ENCODE measurements at regions not wholly inside any gene's neighbourhood (a gene's known extent, or its start where the extent isn't known, plus 50 kb on each side); places are given as distances from the start of the nearest gene placed in this dataset.

DNA sequence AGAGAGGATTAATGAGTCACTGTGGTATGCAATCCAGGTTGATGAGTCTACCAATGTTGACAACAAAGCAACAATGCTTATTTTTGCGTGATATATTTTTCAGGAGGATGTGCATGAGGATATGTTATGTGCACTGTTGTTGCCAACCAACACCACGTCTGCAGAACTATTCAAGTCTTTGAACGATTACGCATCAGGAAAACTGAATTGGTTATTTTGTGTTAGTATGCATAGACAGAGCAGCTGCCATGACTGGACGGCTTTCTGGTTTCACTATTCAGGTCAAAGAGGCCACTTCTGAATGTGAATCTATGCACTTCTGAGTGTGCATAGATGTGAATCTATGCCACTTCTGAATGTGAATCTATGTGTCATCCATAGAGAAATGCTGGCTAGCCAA lies 134.0 kb upstream of the GRIK2 start:
- Histone ChIP-seq H3K9ac (ENCODE audit: low read depth, low read length, poor library complexity, severe bottlenecking) (no peak overlapping the region), H3K36me3 (ENCODE audit: insufficient read depth, low read length) (no peaks in the 10 kb centered on the region), H3K4me1 (ENCODE audit: insufficient read depth, low read length, poor library complexity, severe bottlenecking) (no peaks in the 10 kb centered on the region), H3K4me2 (ENCODE audit: low read depth, low read length, poor library complexity, severe bottlenecking) (no peak overlapping the region), H3F3A (ENCODE audit: low read depth) (no peaks in the 10 kb centered on the region), H4K20me1 (ENCODE audit: insufficient read depth, low read length, poor library complexity, severe bottlenecking) (no peaks in the 10 kb centered on the region), H3K4me3 (ENCODE audit: low read length, poor library complexity, severe bottlenecking) (no peak overlapping the region), H2AFZ (ENCODE audit: low read length) (no peak overlapping the region), H3K9me3 (ENCODE audit: insufficient read depth, low read depth, low read length) (no peaks in the 10 kb centered on the region), H3K27me3 (ENCODE audit: insufficient read depth, low read length, poor library complexity, severe bottlenecking) (no peaks in the 10 kb centered on the region), H3K9me2 (replicated peaks; ENCODE audit: low read depth, low read length) (no peaks in the 10 kb centered on the region), H3K79me2 (ENCODE audit: insufficient read depth, low read length) (no peaks in the 10 kb centered on the region)
- no peak for TF ChIP-seq EZH2phosphoT487 (IDR thresholded peaks at IDR 0.05; ENCODE audit: borderline replicate concordance)
- TF ChIP-seq, protein P1, sequence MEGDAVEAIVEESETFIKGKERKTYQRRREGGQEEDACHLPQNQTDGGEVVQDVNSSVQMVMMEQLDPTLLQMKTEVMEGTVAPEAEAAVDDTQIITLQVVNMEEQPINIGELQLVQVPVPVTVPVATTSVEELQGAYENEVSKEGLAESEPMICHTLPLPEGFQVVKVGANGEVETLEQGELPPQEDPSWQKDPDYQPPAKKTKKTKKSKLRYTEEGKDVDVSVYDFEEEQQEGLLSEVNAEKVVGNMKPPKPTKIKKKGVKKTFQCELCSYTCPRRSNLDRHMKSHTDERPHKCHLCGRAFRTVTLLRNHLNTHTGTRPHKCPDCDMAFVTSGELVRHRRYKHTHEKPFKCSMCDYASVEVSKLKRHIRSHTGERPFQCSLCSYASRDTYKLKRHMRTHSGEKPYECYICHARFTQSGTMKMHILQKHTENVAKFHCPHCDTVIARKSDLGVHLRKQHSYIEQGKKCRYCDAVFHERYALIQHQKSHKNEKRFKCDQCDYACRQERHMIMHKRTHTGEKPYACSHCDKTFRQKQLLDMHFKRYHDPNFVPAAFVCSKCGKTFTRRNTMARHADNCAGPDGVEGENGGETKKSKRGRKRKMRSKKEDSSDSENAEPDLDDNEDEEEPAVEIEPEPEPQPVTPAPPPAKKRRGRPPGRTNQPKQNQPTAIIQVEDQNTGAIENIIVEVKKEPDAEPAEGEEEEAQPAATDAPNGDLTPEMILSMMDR (conservative IDR thresholded peaks at IDR 0.05; ENCODE audit: low read length), result no peak

DNA sequence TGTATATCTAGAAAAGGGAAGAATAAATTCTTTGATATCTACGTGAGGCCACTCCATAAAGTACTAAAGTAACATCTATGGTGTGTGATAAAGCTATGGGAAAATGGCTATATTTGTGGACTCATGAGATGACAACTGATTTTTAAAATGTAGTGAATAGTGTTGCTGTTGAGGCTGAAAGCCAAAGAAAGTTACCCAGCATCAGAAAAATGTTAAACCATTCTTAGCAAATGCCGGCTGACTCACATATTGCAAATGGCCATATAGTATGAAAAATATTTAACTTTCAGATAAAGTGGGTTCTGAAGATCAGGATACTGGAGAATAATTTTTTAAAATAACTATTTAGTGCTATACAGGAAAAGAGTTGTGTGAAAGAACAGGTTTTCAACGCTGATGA lies 129.9 kb upstream of the GRIK2 start:
- no peaks in the 10 kb centered on the region for H3F3A ChIP-seq (ENCODE audit: low read depth)
- no peak overlapping the region for H3K4me2 ChIP-seq (ENCODE audit: low read depth, low read length, poor library complexity, severe bottlenecking)
- H3K27me3 ChIP-seq (ENCODE audit: insufficient read depth, low read length, poor library complexity, severe bottlenecking), result no peaks in the 10 kb centered on the region
- no peaks in the 10 kb centered on the region for H3K79me2 ChIP-seq (ENCODE audit: insufficient read depth, low read length)
- TF ChIP-seq, protein P1 (conservative IDR thresholded peaks at IDR 0.05; ENCODE audit: low read length), result no peak
- TF ChIP-seq EZH2phosphoT487 (IDR thresholded peaks at IDR 0.05; ENCODE audit: borderline replicate concordance), result no peak
- H3K4me3 ChIP-seq (ENCODE audit: low read length, poor library complexity, severe bottlenecking), result no peak overlapping the region
- H2AFZ ChIP-seq (ENCODE audit: low read length), result no peak overlapping the region
- no peaks in the 10 kb centered on the region for H4K20me1 ChIP-seq (ENCODE audit: insufficient read depth, low read length, poor library complexity, severe bottlenecking)
- peaks cover 7% of the 10 kb centered on the region for H3K4me1 ChIP-seq (ENCODE audit: insufficient read depth, low read length, poor library complexity, severe bottlenecking)
- H3K36me3 ChIP-seq (ENCODE audit: insufficient read depth, low read length), result no peaks in the 10 kb centered on the region
- H3K9ac ChIP-seq (ENCODE audit: low read depth, low read length, poor library complexity, severe bottlenecking), result no peak overlapping the region
- H3K9me2 ChIP-seq (replicated peaks; ENCODE audit: low read depth, low read length), result no peaks in the 10 kb centered on the region
- H3K9me3 ChIP-seq (ENCODE audit: insufficient read depth, low read depth, low read length), result no peaks in the 10 kb centered on the region

DNA sequence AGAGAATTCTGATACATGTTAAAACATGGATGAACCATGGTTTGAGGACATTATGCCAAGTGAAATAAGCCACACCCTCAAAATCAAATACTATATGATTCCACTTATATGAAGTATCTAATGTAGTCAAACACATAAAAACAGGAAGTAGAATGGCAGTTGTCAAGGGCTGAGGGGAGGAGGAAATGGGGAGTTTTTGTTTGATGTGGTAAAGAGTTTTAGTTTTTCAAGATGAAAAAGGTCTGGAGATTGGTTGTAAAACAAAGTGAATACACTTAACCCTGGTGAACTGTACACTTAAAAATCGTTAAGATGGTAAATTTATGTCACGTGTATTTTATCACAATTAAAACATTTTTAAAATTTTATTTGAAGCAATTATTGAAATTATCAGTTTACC lies 127.4 kb upstream of the GRIK2 start:
- Histone ChIP-seq H3K79me2 (ENCODE audit: insufficient read depth, low read length) (no peaks in the 10 kb centered on the region), H3K36me3 (ENCODE audit: insufficient read depth, low read length) (no peaks in the 10 kb centered on the region), H3K4me1 (ENCODE audit: insufficient read depth, low read length, poor library complexity, severe bottlenecking) (peaks cover 7% of the 10 kb centered on the region), H3K4me3 (ENCODE audit: low read length, poor library complexity, severe bottlenecking) (no peak overlapping the region), H3K9me2 (replicated peaks; ENCODE audit: low read depth, low read length) (no peaks in the 10 kb centered on the region), H3K9me3 (ENCODE audit: insufficient read depth, low read depth, low read length) (no peaks in the 10 kb centered on the region; the same call in 1 of the 2 replicates), H4K20me1 (ENCODE audit: insufficient read depth, low read length, poor library complexity, severe bottlenecking) (no peaks in the 10 kb centered on the region), H2AFZ (ENCODE audit: low read length) (no peak overlapping the region), H3F3A (ENCODE audit: low read depth) (no peaks in the 10 kb centered on the region), H3K4me2 (ENCODE audit: low read depth, low read length, poor library complexity, severe bottlenecking) (peak overlapping the region; percentile 31), H3K27me3 (ENCODE audit: insufficient read depth, low read length, poor library complexity, severe bottlenecking) (no peaks in the 10 kb centered on the region), H3K9ac (ENCODE audit: low read depth, low read length, poor library complexity, severe bottlenecking) (no peak overlapping the region)
- TF ChIP-seq, protein P1 (conservative IDR thresholded peaks at IDR 0.05; ENCODE audit: low read length), result no peak
- no peak for TF ChIP-seq EZH2phosphoT487 (IDR thresholded peaks at IDR 0.05; ENCODE audit: borderline replicate concordance)

All from Loucy (cell line).